GM12865 (cell line): ENCODE measurements at regions not wholly inside any gene's neighbourhood (a gene's known extent, or its start where the extent isn't known, plus 50 kb on each side); places are given as distances from the start of the nearest gene placed in this dataset.
A peak's percentile ranks its signal among the peaks of the same experiment; 100 is the strongest.
"Not testable (repeated sequence)": the region's sequence is repeated elsewhere in the genome, so short reads cannot be mapped to it uniquely, and the experiment has no call there.

ENCODE experiments used
- DNase-seq: peaks from one replicate; pipeline ENCODE4 v3.0.0; 2010; ENCODE audit warnings: low read depth
- H3K4me3 ChIP-seq: 2 replicates; pipeline ENCODE4 v1.5.1; 2011; ENCODE audit warnings: mild to moderate bottlenecking, low read depth, low read length, control low read depth
- CTCF ChIP-seq: IDR thresholded peaks from 2 replicates; pipeline ENCODE4 v1.5.1; 2011; ENCODE audit warnings: low read length, control low read depth, low read depth, inconsistent platforms; ENCODE audit not compliant: insufficient read depth; ENCODE audit errors: missing control alignments

GRCh38 chr4:128449251-128449650 is 161.6 kb upstream of the PGRMC2 start:
- DNase-seq = no peak
- H3K4me3 ChIP-seq = no peak overlapping the region
- TF ChIP-seq CTCF = no peak

GRCh38 chr4:128444544-128445302 is 157.1 kb upstream of the PGRMC2 start:
- DNase-seq = no peak
- no peak for TF ChIP-seq CTCF

GRCh38 chr4:128440923-128441322 is 153.3 kb upstream of the PGRMC2 start:
- no peak for DNase-seq
- TF ChIP-seq CTCF = no peak
- no peak overlapping the region for H3K4me3 ChIP-seq

More at GRCh38 chr4:128444544-128445302, 157.1 kb upstream of the PGRMC2 start:
- H3K4me3 ChIP-seq = no peak overlapping the region

- not testable (repeated sequence) for H3K4me3 ChIP-seq, DNase-seq
Observed at GRCh38 chr4:128437023-128437422, 149.4 kb upstream of the PGRMC2 start.

GRCh38 chr4:128429023-128429613 is 141.5 kb upstream of the PGRMC2 start:
- not testable (repeated sequence) for DNase-seq, H3K4me3 ChIP-seq

GRCh38 chr4:128428397-128428796 is 140.8 kb upstream of the PGRMC2 start:
- no peak for DNase-seq
- H3K4me3 ChIP-seq = no peak overlapping the region
- no peak for TF ChIP-seq CTCF

- H3K4me3 ChIP-seq = no peak overlapping the region
- peak; percentile 14 for DNase-seq
- TF ChIP-seq CTCF = no peak
Observed at GRCh38 chr4:128427832-128428366, 140.3 kb upstream of the PGRMC2 start.
